Thyroid gland (tissue), 4 donors: ENCODE measurements at regions not wholly inside any gene's neighbourhood (a gene's known extent, or its start where the extent isn't known, plus 50 kb on each side); places are given as distances from the start of the nearest gene placed in this dataset.

Experiments
- CTCF ChIP-seq, 6 experiments: fragments of 200-600 bp in 3 of 6; fragments of 450-650 bp in 3 of 6; sonication (generic) in 3 of 6; IDR thresholded peaks; one replicate each; pipeline ENCODE4 v1.5.1; 2016 to 2019; ENCODE audit warnings: antibody characterized with exemption in 6 of 6, mild to moderate bottlenecking in 2 of 6, inconsistent platforms in 1 of 6, moderate library complexity in 1 of 6
- POLR2A ChIP-seq, 2 donors: fragments of 450-650 bp; IDR thresholded peaks; one replicate each; pipeline ENCODE4 v1.6.1; 2017; ENCODE audit warnings: antibody characterized with exemption in 2 of 2, mild to moderate bottlenecking in 2 of 2, moderate library complexity in 1 of 2

GRCh38 chr11:90590286-90590685 lies 367.4 kb upstream of the CHORDC1 start:
- TF ChIP-seq POLR2A (IDR thresholded peaks at IDR 0.05): no peak
- TF ChIP-seq CTCF (IDR thresholded peaks at IDR 0.05): no peak
